ENCODE measurements at regions not wholly inside any gene's neighbourhood (a gene's known extent, or its start where the extent isn't known, plus 50 kb on each side); places are given as distances from the start of the nearest gene placed in this dataset.
"Not testable (repeated sequence)": the region's sequence is repeated elsewhere in the genome, so short reads cannot be mapped to it uniquely, and the experiment has no call there.

GRCh38 chr18:22504251-22505030, 86.7 kb upstream of the CTAGE1 start:
- DNase-seq (ENCODE audit: low spot score): peak; percentile 22

GRCh38 chr18:22505141-22505591, 87.5 kb upstream of the CTAGE1 start:
- no peak for DNase-seq (ENCODE audit: low spot score)

- DNase-seq (ENCODE audit: low spot score): no peak
Observed at GRCh38 chr18:22507055-22507454, 89.3 kb upstream of the CTAGE1 start.

- no peak for DNase-seq (ENCODE audit: low spot score)
Observed at GRCh38 chr18:22509423-22509822, 91.7 kb upstream of the CTAGE1 start.

GRCh38 chr18:22510697-22511096, 93.0 kb upstream of the CTAGE1 start:
- DNase-seq (ENCODE audit: low spot score): no peak

GRCh38 chr18:22513721-22514481, 96.2 kb upstream of the CTAGE1 start:
- DNase-seq (ENCODE audit: low spot score): no peak

- DNase-seq (ENCODE audit: low spot score): no peak
Observed at GRCh38 chr18:22514655-22515054, 96.9 kb upstream of the CTAGE1 start.

- DNase-seq (ENCODE audit: low spot score): no peak
Observed at GRCh38 chr18:22515250-22515649, 97.5 kb upstream of the CTAGE1 start.

GRCh38 chr18:22517356-22517755, 99.6 kb upstream of the CTAGE1 start:
- DNase-seq (ENCODE audit: low spot score): no peak

GRCh38 chr18:22521026-22521707, 103.5 kb upstream of the CTAGE1 start:
- DNase-seq (ENCODE audit: low spot score): no peak

- DNase-seq (ENCODE audit: low spot score): no peak
Observed at GRCh38 chr18:22523481-22523880, 105.8 kb upstream of the CTAGE1 start.

GRCh38 chr18:22524783-22525182, 107.1 kb upstream of the CTAGE1 start:
- no peak for DNase-seq (ENCODE audit: low spot score)

GRCh38 chr18:22525313-22525712, 107.6 kb upstream of the CTAGE1 start:
- DNase-seq (ENCODE audit: low spot score): no peak

GRCh38 chr18:22525883-22526282, 108.2 kb upstream of the CTAGE1 start:
- no peak for DNase-seq (ENCODE audit: low spot score)

GRCh38 chr18:22528291-22528690, 110.6 kb upstream of the CTAGE1 start:
- DNase-seq (ENCODE audit: low spot score): no peak

GRCh38 chr18:22534706-22535105, 117.0 kb upstream of the CTAGE1 start:
- DNase-seq (ENCODE audit: low spot score): not testable (repeated sequence)

GRCh38 chr18:22536558-22536957, 118.8 kb upstream of the CTAGE1 start:
- DNase-seq (ENCODE audit: low spot score): no peak

GRCh38 chr18:22538426-22538825, 120.7 kb upstream of the CTAGE1 start:
- DNase-seq (ENCODE audit: low spot score): no peak

GRCh38 chr18:22539051-22539765, 121.5 kb upstream of the CTAGE1 start:
- no peak for DNase-seq (ENCODE audit: low spot score)

- DNase-seq (ENCODE audit: low spot score): no peak
Observed at GRCh38 chr18:22541232-22541631, 123.5 kb upstream of the CTAGE1 start.

- no peak for DNase-seq (ENCODE audit: low spot score)
Observed at GRCh38 chr18:22542406-22542835, 124.7 kb upstream of the CTAGE1 start.

GRCh38 chr18:22543769-22544168, 126.1 kb upstream of the CTAGE1 start:
- DNase-seq (ENCODE audit: low spot score): no peak
